HuH-7 (cell line): ENCODE measurements at regions not wholly inside any gene's neighbourhood (a gene's known extent, or its start where the extent isn't known, plus 50 kb on each side); places are given as distances from the start of the nearest gene placed in this dataset.
"Not testable (repeated sequence)": the region's sequence is repeated elsewhere in the genome, so short reads cannot be mapped to it uniquely, and the experiment has no call there.

Experiments
- DNase-seq: peaks from one replicate; pipeline ENCODE4 v3.0.0; 2011; ENCODE audit warnings: low spot score

DNA sequence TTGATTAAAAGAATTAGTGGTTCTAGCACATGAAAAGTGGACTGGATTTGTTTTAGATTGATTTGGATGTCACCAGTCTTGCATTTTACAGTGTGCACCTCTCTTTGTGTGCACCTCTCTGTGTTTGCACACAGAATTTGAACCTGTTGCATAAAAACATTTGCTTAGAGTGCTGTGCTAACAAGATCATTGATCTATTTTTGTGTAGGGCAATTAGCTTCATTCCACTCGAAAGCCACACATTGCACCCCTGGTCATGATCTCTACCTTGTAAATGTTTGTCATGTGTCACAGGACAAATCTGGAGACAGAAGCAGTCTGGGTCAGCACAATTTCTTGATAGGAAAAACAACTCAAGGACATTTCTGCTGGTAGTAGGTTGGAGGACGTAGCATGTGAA, 258.7 kb upstream of the LINC00305 start:
- no peak for DNase-seq

DNA sequence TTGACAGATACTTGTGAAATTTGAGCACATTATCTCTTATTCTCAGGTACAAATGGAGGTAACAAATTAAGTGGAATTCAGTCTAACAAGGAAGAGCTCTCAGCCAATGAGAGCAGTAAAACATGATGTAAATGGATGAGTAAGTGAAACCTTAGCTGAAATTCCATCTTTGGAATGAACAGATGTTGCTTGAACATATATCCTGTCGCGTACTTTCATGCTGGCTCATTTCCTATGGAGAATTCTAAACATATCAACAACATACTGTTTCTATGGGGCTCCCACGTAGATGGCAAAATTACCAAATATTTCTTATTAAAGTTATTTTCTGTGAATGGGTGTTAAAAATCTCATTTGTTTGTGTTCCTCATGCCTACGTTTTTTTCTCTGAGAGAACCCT, 256.3 kb upstream of the LINC00305 start:
- DNase-seq = no peak

GRCh38 chr18:64403784-64404503, 255.1 kb upstream of the LINC00305 start:
- no peak for DNase-seq

GRCh38 chr18:64402636-64403035, 253.7 kb upstream of the LINC00305 start:
- DNase-seq = no peak

DNA sequence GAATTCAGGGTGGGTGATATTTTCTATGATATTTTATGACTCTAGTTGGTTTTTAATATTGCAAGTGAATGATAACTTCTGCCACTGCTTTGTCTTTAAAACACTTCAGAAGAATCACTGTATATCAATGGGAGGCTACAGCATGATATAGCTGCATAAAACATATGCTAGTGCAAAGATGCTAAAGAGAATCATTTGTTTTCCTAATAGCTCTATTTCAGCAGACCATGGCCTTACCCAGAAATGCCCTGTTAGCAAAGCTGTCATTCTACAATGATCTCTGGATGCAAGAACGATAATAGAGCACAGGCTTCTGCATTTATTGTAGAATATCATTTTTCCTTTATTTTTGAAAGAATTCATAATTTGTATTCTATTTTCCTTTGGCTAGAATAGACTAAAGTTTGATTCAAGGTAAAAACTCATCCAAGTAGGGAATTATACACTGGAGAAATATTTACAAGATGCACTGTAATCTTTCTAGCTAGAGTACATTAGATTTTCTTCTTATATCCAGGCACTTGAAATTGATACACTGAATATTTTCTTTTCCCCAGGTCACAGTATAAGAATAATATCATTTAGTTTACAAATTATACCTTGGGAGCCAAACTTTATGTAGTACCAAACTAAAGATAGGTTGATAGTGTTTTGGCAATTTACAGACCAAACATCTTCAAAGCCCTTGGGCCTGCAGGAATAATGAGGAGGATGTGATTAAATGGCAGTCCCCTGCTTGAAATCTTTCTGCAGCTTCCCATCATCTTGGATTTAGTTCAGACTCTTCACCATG, 252.6 kb upstream of the LINC00305 start:
- no peak for DNase-seq

GRCh38 chr18:64399566-64399965, 250.7 kb upstream of the LINC00305 start:
- no peak for DNase-seq

DNA sequence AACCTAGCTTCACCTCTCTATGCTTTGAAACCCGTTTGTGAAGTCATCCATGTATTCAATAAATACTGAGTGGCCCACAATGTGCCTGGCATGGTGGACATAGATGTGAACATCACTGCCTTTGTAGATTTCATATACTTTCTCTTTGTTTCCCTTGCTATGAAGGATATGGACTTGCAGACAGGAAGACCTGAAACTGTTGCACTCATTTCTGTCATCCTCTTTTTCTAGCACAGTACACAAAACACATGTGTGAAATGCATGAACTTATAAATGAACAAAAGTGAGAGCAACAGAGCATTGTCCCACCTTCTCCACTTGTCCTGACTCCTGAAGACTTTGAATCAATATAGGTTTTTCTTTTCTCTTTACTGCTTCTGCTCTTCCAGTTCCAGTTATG, 249.4 kb upstream of the LINC00305 start:
- DNase-seq = no peak

- no peak for DNase-seq
Measured at GRCh38 chr18:64392202-64392601, 243.3 kb upstream of the LINC00305 start.

- no peak for DNase-seq
Measured at GRCh38 chr18:64384101-64384500, 235.2 kb upstream of the LINC00305 start.

DNA sequence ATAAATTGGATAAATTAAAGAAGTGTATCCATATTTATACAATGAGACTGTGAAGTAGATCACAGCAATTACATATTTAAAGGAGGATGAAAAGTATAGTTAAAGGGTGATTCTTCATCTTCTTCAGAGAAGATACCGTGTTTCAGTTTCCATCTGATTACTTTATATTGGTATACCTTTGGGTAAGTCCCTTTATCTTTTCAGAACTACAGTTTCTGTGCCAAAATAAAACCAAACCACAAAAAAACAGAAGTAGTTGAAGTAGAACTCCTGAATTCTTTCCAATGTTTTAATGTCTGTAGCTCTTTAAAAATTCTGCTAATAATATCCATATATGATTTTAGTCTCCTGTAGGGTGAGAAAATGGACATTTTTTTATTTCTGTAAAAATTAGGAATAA, 231.2 kb upstream of the LINC00305 start:
- no peak for DNase-seq

DNA sequence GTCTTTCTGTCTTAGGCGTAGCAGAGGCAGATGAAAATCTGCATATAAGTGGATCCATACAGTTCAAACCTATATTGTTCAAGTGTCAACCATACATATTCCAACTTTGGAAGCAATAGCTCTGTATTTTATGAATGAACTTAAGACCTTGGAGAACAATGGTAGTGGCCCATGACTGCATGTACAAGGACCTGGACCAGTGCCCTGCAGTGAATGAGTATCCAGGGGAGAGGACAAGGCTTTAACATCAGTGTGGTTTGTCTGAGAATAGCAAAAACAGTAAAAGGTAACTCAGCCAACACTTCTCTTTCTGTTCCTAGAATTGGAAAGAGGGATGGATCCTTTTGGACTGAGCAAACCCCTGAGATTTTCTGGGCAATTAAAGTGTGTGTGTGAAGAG, 230.8 kb upstream of the LINC00305 start:
- no peak for DNase-seq

- DNase-seq = no peak
Measured at GRCh38 chr18:64377446-64377845, 228.6 kb upstream of the LINC00305 start.

GRCh38 chr18:64372850-64373249, 224.0 kb upstream of the LINC00305 start:
- no peak for DNase-seq

- DNase-seq = not testable (repeated sequence)
Measured at GRCh38 chr18:64369830-64370440, 221.0 kb upstream of the LINC00305 start.

- DNase-seq = no peak
Measured at GRCh38 chr18:64365106-64365505, 216.2 kb upstream of the LINC00305 start.

GRCh38 chr18:64337673-64338072, 188.8 kb upstream of the LINC00305 start:
- no peak for DNase-seq

DNA sequence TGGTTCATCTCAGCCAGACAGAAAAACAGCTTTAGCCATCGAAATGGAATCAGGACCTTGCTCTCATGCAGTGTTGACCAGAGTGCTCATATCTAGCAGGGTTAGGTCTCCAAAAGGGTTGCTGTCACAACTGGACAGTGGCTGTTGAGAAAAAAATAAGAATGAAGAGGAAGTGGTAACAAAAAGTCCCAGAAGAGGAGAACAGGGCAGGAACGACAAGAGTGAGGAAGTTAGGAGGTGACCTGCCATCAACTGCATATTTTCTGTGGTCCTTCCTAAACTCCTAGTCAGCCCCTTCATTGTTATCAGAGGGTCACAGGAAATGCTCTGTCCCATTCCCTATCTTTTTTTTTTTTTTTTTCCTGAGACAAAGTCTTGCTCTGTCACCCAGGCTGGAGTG, 188.1 kb upstream of the LINC00305 start:
- DNase-seq = no peak

- no peak for DNase-seq
Measured at GRCh38 chr18:64334748-64335147, 185.9 kb upstream of the LINC00305 start.

DNA sequence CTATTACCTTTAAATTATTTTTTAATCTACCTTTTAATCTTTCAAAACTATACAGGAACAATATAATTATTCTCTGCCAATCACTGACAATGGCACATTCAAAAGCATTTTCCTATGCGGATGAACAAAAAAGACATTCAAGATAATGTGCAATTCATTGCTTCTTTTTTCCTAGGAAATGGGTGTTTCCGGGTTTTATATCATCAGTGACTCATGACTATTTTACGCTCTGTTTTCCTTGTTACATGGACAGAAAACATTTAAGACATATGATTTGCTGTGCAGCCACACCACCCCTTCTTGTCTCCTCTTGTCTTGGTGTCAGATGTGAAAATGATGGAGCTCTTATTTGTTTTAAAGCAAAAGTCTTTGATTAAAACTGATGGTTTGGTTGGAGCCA, 184.7 kb upstream of the LINC00305 start:
- DNase-seq = no peak

GRCh38 chr18:64332835-64333234, 183.9 kb upstream of the LINC00305 start:
- DNase-seq = no peak

DNA sequence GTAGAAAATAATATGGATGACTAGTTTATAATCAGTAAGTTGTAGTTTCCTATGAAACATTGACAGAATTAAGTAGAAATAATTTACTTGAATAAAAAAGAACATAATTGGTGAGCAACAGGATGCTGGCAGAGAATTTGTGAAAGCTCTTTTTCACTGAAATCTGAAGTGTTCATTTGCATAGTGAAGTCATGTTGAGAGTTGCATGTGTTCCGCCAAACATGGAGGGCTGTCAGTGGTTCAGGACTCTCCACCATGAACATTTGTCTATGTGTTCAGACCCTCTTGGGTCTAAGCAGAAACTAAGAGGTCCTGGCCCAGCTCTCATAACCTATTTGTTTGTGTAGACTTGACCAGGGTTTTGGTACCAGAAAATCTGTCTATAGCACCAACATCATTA, 182.5 kb upstream of the LINC00305 start:
- DNase-seq = no peak

GRCh38 chr18:64330931-64331330, 182.0 kb upstream of the LINC00305 start:
- DNase-seq = no peak

- DNase-seq = no peak
Measured at GRCh38 chr18:64330161-64330560, 181.3 kb upstream of the LINC00305 start.
